HG03064 (cell line): ENCODE measurements at regions not wholly inside any gene's neighbourhood (a gene's known extent, or its start where the extent isn't known, plus 50 kb on each side); places are given as distances from the start of the nearest gene placed in this dataset.

Experiments used
- ATAC-seq: cut with Tn5 transposase; IDR thresholded peaks from one replicate; pipeline ENCODE4 v1.9.1; 2021; ENCODE audit warnings: low read depth; ENCODE audit not compliant: unreplicated experiment

DNA sequence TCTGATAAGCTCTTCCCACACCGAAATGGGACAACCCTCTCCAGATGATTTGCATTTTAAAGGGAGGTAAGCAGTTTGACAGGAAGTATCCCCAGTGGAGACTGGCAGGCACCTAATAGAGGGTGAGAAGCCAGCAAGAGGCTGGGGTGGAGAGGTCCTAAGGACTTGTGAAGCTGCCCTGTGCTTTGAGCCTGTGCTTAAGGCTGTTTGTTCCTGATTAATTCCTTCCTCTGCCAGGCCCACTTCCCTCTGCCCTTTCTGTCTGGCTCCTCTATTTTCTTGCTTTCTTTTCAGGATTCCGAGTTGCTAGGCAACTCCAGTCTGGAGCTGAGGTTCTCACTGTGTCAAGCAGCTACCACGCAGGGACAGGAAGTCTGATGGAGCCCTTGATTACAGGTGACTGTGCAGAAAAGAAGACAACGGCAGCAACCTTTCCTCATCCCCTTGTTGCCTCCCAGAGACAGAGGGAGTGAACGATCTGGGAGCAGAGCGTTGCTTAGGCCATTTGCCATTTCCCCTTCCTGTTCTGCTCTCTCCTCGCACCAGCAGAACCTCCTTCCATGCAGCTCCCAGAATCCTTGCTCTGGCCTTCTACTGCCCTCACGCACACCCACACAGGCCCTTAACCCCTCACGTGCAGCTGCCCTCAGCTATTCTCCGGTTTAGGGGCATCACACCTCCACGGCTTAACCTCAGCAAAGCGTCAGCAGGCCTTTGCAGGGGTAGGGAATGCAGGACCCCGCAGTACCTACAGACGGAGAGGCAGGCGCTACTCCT lies 103.6 kb upstream of the CELF4 start:
- no peak for ATAC-seq

DNA sequence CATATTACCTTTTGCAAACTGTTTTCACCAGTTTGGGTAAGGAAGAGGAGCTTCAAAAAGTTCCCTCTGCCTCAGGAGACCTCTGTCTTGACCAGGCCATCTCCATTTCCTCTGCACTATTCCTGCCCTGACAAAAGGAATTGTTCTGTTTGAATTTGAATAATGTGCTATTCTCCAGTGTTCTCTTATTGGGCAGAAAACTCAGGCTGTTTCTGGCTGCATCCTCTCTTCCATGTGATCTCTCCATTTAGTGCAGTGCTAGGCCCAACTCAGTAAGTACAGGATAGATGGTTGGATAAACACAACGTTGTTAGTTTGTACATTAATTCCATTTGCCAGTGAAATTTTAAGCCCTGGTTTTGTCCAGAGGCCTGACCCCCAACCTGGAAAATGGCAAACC lies 102.2 kb upstream of the CELF4 start:
- ATAC-seq = no peak

DNA sequence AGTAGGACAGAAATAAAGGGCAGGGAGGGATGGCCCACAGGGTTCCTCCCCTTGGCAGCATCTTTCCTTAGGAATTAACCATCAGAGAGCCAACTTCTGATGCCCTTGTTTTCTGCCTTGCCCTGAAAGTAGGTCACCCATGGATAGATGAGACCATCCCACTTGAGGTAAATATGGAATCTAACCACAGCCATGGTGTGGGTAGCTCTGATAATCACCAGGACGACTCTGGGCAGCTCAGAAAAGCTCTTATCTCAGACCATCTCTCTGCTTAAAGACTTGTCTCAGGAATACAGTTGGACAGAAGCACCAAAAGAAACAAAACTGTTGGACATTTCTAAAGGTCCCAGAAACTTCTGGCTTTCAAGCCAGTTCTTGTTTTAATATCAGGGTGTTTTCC lies 101.4 kb upstream of the CELF4 start:
- ATAC-seq = no peak

DNA sequence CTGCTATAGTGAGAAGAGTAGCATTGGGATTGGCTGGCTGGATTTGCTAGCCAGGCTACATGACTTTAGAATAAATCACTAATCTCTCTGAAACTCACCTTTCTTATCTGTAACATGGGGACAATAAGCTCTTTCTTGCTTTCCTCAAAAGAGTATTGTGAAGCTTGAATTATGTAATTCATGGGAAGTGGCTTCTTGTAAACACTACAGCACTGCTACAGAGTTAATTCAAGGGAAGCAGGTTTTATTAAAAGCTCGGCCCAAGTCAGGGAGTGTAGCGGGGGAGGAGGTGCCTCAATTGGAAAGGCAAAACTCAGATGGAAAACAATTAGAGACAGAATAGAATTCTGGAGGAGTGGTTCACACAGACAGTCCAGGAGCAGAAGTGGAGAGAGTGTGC lies 100.9 kb upstream of the CELF4 start:
- ATAC-seq = no peak

DNA sequence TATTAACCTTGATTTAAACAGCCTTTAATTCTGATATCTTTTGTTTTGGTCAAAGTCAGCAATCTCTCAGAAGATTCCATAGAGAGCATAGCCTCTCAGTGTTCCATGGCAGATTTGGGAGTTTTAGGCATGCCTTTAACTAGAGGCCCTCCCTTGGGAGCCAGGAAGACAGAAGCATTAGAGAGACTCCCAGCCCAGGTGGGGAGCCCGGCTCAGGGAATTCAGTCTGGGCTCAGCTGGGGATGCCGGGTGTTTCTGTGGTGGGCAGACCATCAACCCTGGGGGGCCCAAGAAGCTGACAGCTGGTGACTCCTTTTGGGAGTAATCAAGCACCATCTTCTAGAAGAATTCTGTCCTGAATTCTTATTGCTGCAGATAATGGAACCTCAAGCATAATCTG lies 99.7 kb upstream of the CELF4 start:
- no peak for ATAC-seq

DNA sequence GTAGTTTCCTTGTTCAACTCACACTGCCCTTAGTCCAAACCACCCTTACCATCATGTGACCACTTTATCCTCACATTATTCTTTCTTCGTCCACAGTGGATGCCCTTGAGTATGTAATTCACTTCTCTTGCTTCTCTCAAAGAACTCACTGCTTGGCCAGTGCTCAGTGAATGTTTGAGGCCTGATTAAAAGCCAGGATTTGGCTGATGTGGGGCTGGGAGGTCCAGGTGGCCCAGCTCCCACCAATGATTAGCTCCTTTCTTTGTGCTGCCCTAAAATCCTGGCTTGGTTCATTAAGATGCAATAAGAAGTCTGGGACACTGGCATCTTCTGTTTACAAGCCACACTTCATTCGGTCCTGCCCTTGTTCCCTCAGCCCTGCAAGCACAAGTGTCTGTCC lies 97.8 kb upstream of the CELF4 start:
- no peak for ATAC-seq

DNA sequence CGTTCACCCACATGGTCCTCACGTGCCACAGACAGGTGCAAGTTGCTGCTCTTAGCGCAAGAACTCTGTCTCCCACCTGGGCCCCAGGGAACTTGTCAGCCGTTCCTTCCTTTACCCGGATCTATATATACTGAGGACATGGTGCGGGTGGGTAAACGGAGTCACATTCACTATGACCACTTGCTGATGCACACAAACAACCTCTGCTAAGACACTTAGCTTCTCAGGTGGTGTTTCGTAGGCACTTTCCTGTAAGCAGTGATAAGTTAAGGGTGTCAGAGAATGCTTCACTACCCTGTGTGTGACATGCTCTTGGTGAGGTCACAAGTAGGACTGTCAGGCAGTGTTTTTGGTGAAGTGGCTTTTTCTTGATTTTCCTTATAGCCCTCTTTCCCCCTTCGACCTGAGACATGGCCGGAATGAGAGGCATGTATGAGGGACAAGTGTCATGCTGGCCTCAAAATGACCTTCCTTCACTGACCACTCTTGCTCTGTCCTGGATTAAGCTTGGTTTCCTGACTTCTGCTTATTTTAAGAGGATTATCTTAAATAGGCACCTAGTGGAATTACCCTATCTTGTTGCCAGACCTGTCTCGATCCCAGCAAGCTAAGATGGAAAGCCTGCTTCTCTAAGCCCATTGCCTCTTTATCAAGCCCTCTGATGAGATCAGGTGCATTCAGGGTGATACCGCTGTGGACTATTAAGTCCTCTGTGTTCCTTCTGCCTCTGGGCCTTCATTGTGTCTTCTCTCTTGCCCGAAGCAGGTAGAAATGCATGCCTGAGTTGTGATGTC lies 97.1 kb upstream of the CELF4 start:
- ATAC-seq = no peak

DNA sequence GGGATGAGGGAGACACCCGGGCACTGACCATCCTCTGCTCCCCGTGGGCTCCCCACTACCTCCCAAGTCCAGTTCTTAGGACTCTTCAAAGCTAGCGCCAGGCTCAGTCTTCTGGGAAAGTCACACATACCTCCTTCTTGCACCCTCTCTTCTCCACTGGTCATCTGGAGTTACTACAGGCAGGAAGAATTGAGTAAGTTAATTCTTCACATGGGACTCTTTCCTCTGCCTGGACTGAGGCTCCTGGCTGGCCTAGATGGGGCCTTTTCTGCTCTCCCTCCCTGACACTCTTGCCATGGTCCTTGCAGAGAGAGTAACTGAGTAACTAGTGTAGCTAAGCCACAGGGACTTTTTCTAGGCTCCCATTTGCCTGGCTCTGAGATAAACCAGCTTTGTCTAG lies 96.5 kb upstream of the CELF4 start:
- no peak for ATAC-seq

DNA sequence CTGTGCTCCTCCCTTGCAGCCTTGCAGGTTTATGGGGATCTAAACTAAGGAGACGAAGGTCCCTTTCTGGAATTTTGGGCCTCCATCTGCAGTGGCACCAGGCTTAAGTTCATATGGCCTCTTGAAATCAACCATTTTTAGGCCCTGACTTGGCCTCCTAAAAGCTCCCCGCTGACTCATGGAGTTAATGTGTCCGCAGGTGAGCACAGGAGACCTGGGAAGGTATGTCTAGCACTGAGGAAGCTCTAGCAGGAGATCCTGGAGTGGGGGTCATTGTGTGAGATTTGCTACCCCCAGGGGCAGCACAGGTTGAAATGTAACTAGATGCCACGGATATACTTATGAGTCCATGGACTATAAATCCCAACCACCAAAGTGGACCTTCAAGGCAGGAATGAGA lies 95.9 kb upstream of the CELF4 start:
- ATAC-seq = no peak

DNA sequence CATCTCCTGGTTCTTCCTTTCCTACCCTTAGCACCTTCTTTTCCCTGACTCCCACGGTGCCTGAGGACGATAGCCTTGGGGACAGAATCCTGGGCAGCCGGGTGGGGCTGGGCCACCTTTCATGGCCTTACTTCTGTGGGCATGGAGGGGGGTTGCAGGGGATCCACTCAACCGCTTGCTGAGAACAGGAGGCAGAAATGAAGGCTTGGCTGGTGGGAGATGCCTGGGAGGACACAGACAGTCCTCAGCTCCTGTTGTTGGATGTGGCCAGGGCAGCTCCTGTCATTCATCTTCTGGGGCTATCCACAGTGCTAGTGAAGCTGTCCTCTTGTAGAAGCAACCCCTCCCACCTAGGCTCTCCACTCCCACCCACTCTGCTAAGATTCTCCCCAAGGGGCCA lies 95.5 kb upstream of the CELF4 start:
- no peak for ATAC-seq

DNA sequence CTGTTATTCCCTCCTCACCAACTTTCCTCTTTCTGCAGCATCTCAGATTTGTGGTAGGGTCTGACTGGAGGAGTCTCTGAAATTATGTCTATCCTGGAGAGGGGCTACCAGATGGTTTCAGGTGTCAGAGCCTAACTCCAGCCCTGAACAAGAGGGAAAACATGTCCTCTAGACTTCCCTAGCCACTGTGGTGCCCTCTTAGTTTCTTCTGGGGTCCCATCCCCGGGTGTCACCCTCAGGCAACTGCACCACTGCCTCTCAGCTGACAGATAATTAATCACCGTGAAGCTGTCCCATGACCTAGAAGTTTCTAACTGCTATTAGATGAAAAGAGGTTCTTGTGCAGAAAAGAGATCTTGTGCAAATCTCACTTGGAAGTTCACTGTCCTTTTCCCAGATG lies 95.1 kb upstream of the CELF4 start:
- no peak for ATAC-seq

DNA sequence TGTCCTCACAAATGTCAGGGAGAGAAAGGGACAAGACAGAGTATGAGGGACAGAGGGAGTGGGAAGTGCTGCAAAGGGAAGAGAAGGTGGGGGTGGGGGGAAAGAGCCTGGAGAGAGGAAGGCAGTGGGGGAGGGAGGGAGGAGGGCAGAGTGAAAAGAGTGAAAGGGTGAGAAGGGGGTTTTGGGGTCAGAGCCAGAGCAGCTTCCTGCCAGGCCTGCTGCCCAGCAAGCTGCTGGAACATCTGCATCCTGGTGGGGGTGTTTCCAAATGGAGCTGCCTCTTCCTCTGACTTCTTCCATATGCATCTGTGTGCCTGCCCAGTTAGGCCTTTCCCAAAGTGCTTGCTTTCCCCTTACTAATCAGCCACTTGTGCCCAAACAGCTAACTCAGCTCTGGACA lies 94.3 kb upstream of the CELF4 start:
- no peak for ATAC-seq

DNA sequence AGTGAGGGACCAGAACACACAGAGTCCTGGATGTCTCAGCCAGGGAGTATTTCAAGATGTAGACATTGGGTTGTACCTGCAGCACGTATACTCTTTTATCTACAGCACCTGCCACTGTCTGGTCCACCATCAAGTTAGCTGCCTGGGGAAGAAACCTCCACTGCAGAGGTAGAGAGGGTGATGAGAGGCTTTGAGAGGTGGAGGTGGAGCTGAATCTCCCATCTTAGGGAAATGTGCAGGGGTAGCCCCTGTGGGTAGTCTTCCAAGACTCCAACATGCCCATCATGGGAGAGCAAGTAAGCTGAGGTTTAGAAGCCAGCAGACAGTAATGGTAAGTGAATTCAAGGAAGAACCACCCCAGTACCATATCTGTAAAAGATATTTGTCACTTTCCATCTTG lies 93.3 kb upstream of the CELF4 start:
- ATAC-seq = no peak

DNA sequence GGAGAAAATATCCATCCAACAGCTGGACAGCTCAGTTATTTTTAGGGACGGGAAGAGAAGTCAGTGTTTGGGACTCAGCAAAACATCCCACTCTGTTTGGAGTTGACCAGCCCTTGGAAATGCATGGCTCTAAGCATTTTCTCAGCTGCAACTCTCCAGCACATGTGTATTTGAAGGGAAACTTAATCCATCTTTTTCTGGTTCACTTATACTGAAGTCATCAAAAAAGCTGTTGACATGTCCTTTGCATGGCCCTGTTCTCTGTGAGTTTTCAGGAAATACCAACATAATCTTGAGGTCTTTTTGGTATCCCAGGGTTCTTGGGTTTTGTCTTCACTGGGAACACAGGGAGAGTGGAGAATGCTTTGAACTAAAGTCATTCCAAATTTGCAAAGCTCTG lies 91.9 kb upstream of the CELF4 start:
- ATAC-seq = no peak

DNA sequence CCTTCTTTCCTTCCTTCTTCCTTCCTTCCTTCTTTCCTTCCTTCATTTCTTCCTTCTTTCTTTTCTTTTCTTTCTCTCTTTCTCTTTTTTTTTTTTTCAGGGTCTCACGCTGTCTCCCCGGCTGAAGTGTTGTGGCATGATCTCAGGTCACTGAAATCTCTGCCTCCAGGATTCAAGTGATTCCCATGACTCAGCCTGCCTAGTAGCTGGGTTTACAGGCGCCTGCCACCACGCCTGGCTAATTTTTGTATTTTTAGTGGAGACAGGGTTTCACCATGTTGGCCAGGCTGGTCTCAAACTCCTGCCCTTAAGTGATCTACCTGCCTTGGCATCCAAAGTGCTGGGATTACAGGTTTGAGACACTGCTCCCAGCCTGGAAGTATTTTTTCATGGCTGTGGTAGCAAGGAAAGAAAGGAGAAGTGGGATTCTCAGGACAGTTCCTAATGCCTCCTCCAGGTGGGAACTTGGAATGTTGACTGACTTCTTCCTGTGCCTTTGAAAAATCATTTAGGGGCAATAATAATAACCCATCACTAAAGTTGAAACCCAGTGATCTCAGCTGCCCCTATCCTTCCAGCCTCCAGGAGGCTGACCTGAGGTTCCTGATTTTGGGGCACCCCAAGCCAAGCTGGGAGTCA lies 89.3 kb upstream of the CELF4 start:
- no peak for ATAC-seq

DNA sequence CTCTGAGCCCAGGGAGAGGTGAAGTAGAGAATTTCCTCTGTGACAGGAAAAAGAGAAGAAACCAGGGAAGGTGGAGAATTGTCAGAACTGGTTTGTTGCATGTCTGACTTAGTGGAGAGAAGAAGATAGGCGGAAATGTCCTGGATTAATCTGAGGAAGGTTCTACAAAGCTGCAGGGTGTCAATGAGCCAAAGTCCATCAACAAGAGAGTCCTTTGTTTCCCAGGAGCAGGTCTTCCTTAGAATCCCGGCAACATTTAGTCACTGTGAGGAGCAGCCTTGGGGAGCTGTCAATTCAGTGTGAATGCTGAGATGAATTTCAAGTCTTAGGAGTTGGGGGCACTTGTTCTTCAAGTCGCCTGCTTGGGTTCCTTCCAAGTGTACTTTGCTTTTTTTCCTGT lies 88.4 kb upstream of the CELF4 start:
- no peak for ATAC-seq

DNA sequence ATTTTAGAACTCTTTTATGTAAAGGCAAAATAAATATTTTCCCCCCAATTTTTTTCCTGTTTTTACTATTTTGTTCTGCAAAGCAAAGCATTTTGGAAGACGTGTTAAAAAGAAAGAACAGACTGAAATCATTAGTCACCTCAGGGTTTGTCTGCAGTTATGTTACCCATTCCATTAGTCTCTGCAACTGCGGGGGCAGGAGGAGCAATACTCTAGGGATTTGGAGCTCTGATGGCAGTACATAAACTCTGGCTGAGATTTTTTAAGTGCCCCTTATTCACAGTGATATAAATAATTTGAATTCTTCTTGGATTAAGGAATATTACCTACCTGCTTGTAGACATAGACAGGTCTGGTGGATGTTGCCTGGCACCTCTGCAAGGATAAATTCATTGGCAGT lies 88.0 kb upstream of the CELF4 start:
- ATAC-seq = no peak

DNA sequence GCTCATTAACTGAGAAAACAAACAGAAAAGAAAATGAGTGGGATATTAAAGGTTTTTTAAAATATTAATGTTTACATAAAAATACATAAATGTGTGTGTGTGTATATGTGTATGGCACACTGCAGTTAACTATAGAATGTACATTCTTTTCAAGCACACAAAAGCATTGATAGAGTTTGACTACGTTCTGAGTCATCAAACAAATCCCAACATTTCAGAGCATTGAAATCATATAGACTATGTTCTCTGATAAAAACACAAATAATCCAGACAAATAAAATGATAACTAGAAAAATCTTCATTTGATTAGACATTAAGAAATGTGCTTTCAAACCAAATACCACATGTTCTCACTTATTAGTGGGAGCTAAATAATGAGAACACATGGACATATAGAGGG lies 84.3 kb upstream of the CELF4 start:
- no peak for ATAC-seq

DNA sequence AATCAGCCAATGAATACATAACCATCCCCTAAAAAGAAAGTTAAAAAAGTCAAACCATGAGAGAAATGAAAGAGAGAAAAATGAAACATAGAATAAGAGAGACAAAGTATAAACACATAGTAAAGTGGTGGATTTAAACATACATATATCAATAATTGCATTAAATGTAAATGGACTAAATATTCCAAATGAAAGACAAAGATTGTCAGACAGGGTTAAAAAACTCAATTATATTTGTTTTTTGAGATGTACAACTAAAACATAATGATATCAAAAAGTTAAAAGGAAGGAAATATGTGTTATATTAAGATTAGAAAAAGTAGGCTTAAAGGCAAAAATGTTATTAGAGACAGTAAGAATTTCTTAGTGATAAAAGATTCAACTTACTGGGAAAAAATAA lies 83.8 kb upstream of the CELF4 start:
- no peak for ATAC-seq

DNA sequence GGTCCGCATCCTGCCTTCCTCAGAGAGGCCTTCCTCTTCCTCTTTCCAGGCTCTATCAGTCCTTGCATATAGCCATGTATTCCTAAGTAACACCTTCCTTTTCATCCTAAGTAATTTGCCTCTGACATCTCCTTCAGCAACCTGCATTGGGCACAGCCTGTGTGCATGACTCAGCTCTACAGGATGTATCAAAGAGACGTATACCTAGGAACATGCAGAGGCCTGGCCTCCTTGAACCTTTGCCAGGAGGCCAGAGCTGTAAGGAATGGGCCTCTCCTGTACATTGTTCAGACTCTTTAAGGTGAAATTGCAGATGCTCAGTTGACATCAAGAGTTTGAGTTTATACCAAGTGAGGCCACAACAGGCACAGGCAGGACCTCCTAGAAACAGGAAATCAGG lies 76.0 kb upstream of the CELF4 start:
- ATAC-seq = no peak

DNA sequence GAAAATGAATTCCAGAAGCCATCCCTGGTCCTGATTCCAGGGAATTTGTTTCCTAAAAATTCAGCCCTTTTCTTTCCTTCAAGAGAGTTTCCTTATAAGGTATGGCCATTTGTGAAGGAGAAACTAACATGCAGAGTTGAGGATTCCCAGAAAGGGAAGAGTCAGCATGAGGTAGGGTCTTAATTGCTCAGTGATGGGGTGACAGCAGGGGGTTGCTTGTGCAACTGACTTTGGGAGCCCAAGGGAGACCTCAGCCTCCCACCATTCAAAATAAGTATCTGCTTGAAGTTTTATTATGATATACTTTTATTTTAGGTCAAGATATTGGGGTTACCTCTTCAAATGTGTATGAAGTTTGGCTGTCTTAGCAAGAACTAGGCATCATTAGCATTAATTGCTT lies 74.9 kb upstream of the CELF4 start:
- no peak for ATAC-seq

DNA sequence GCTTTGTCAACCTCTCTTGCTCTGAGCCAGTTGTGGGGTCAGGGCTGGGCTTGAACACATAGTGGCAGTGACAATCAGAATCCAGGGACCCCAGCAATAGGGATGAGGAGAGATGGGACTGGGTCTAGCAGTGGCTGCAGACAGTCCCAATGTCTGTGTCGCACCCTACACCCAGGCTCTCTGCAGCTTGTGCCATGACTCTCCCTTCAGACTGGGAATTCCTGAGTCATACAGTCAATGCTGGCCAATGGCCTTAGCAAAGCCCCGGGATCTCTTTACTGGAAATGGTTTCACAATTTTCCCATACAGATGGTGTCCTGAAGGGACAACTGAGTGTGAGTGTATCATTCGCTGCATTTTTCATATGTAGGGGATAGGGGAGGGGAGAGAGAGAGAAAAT lies 74.2 kb upstream of the CELF4 start:
- no peak for ATAC-seq
